Sigmoid colon (tissue), 6 donors: ENCODE measurements at regions not wholly inside any gene's neighbourhood (a gene's known extent, or its start where the extent isn't known, plus 50 kb on each side); places are given as distances from the start of the nearest gene placed in this dataset.
"Not testable (repeated sequence)": the region's sequence is repeated elsewhere in the genome, so short reads cannot be mapped to it uniquely, and the experiment has no call there.

ENCODE experiments used
- DNase-seq: peaks from one replicate; pipeline ENCODE4 v3.0.0-alpha.2; 2019
- H3K27ac ChIP-seq, 4 donors: fragments of 200-600 bp; sonication (generic); one replicate each; pipeline ENCODE4 v1.5.1; 2016 to 2019; ENCODE audit warnings: mild to moderate bottlenecking in 1 of 4
- H3K27me3 ChIP-seq, 3 donors: fragments of 200-600 bp; sonication (generic); one replicate each; pipeline ENCODE4 v1.5.1; 2019; ENCODE audit warnings: mild to moderate bottlenecking in 1 of 3
- H3K36me3 ChIP-seq, 4 donors: fragments of 200-600 bp; sonication (generic); one replicate each; pipeline ENCODE4 v1.5.1; 2016 to 2019
- H3K4me1 ChIP-seq, 4 donors: fragments of 200-600 bp; sonication (generic); one replicate each; pipeline ENCODE4 v1.5.1; 2017 to 2019
- H3K4me3 ChIP-seq, 4 donors: fragments of 200-600 bp; sonication (generic); one replicate each; pipeline ENCODE4 v1.5.1; 2017 to 2019; ENCODE audit warnings: mild to moderate bottlenecking in 2 of 4, moderate library complexity in 1 of 4
- H3K9me3 ChIP-seq, 4 donors: fragments of 200-600 bp in 3 of 4; sonication (generic) in 3 of 4; one replicate each; pipeline versions ENCODE4 v1.5.1 to v1.6.1; 2013 to 2019
- EP300 ChIP-seq, 4 donors: sonication (generic); formaldehyde crosslinking; IDR thresholded peaks; one replicate each; pipeline ENCODE4 v1.6.1; 2017; ENCODE audit warnings: antibody characterized with exemption in 4 of 4
- POLR2A ChIP-seq, 2 donors: fragments of 450-650 bp; IDR thresholded peaks; one replicate each; pipeline ENCODE4 v1.6.1; 2016; ENCODE audit warnings: antibody characterized with exemption in 2 of 2, mild to moderate bottlenecking in 2 of 2, moderate library complexity in 2 of 2
- POLR2AphosphoS5 ChIP-seq, 4 donors: sonication (generic); formaldehyde crosslinking; IDR thresholded peaks; one replicate each; pipeline ENCODE4 v1.6.1; 2017; ENCODE audit warnings: antibody characterized with exemption in 4 of 4
- WGBS, 2 donors: extraction: QIAGEN DNeasy Blood & Tissue Kit; methylation state at CpG; one replicate each; pipeline ENCODE4 v1.1.7; 2013; 5-methylcytosine and 5-hydroxymethylcytosine counted together
- intact Hi-C: fragments of 100-400 bp; cut with DNase I; formaldehyde crosslinking; loops from one replicate; pipeline ENCODE4 v1.15.1; 2023
- TF ChIP-seq, protein P1 (sequence below), 4 experiments: fragments of 450-650 bp in 3 of 4; fragments of 200-600 bp in 1 of 4; IDR thresholded peaks; one replicate each; pipeline ENCODE4 v1.5.1; 2016 to 2019; ENCODE audit warnings: antibody characterized with exemption in 4 of 4, mild to moderate bottlenecking in 3 of 4, moderate library complexity in 2 of 4
- donor health status: healthy with polysubstance abuse.
- donor health status: healthy.

DNA sequence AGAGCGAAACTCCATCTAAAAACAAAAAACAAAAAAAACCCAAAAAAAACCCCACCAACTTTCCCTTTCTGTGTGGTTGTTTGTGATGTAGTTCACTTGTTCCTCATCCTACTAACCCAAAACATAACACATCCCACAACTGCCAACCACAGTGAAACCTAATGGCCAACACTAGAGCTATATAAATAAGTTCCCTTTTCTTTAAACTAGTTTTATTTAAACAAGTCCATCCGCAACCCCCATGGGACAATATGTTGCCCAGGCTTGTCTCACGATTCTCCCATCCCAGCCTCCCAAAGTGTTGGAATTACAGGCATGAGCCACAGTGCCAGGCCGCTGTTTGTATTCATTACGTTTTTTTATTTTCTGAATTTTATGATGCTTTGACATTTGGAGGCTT lies 71.2 kb upstream of the ADGRE5 start:
- intact Hi-C loops = no loop called here
- H3K4me1 ChIP-seq = no peaks in the 10 kb centered on the region
- DNase-seq = no peak
- WGBS, 2 donors = 61 to 75% methylated on average over 5 of the region's 5 CpGs
- H3K27me3 ChIP-seq = no peaks in the 10 kb centered on the region
- peaks cover 0 to 3% (median 0%) of the 10 kb centered on the region in 4 donors for H3K9me3 ChIP-seq
- TF ChIP-seq, protein P1, sequence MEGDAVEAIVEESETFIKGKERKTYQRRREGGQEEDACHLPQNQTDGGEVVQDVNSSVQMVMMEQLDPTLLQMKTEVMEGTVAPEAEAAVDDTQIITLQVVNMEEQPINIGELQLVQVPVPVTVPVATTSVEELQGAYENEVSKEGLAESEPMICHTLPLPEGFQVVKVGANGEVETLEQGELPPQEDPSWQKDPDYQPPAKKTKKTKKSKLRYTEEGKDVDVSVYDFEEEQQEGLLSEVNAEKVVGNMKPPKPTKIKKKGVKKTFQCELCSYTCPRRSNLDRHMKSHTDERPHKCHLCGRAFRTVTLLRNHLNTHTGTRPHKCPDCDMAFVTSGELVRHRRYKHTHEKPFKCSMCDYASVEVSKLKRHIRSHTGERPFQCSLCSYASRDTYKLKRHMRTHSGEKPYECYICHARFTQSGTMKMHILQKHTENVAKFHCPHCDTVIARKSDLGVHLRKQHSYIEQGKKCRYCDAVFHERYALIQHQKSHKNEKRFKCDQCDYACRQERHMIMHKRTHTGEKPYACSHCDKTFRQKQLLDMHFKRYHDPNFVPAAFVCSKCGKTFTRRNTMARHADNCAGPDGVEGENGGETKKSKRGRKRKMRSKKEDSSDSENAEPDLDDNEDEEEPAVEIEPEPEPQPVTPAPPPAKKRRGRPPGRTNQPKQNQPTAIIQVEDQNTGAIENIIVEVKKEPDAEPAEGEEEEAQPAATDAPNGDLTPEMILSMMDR (IDR thresholded peaks at IDR 0.05) = no peak
- TF ChIP-seq POLR2AphosphoS5 (IDR thresholded peaks at IDR 0.05) (no peak), POLR2A (IDR thresholded peaks at IDR 0.05) (no peak), EP300 (IDR thresholded peaks at IDR 0.05) (no peak)
- no peak overlapping the region for H3K4me3 ChIP-seq
- H3K36me3 ChIP-seq = no peaks in the 10 kb centered on the region
- no peak overlapping the region for H3K27ac ChIP-seq

DNA sequence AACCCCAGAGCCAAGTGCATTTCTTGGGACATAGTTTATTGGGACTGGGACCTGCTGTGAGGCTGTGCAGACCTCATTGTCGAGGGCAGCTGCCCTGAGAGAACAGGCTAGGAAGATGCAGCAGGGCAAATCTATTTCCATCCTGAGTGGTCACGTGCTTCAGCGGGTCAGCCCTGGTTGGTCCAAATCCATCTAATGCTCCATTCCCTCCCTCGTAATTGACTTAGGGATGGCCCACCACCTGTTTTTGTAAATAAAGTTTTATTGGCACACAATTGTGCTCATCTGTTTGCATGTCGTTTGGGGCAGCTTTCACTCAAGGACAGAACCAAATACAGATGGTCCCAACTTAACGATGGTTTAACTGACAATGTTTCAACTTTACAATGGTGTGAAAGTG lies 75.5 kb upstream of the ADGRE5 start:
- Histone ChIP-seq H3K9me3 (peaks cover 0 to 3% (median 0%) of the 10 kb centered on the region in 4 donors), H3K36me3 (no peaks in the 10 kb centered on the region), H3K4me1 (no peaks in the 10 kb centered on the region), H3K4me3 (no peak overlapping the region), H3K27ac (no peak overlapping the region), H3K27me3 (no peaks in the 10 kb centered on the region)
- TF ChIP-seq POLR2A (IDR thresholded peaks at IDR 0.05) (no peak), POLR2AphosphoS5 (IDR thresholded peaks at IDR 0.05) (no peak), EP300 (IDR thresholded peaks at IDR 0.05) (no peak)
- TF ChIP-seq, protein P1 (IDR thresholded peaks at IDR 0.05) = no peak
- intact Hi-C loops = no loop called here
- no peak for DNase-seq
- 62 to 77% methylated on average over 6 of the region's 6 CpGs for WGBS, 2 donors

DNA sequence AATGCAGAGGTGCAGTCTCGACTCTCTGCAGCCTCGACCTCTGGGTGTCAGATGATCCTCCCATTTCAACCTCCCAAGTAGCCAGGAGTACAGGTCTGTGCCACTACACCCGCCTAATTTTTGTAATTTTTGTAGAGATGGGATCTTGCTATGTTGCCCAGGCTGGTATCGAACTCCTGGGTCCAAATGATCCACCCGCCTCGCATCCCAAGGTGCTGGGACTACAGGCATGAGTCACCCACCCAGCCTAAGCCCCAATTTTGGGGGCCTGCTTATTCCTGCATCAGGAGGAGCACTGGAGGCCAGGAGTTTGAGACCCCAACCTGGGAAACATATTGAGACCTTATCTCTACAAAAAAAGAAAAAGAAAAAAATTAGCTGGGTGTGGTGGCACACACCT lies 80.1 kb upstream of the ADGRE5 start:
- DNase-seq = no peak
- no peak for TF ChIP-seq POLR2AphosphoS5 (IDR thresholded peaks at IDR 0.05)
- TF ChIP-seq, protein P1 (IDR thresholded peaks at IDR 0.05) = no peak
- no peak for TF ChIP-seq POLR2A (IDR thresholded peaks at IDR 0.05)
- no peak for TF ChIP-seq EP300 (IDR thresholded peaks at IDR 0.05)
- no peaks in the 10 kb centered on the region for H3K27me3 ChIP-seq
- intact Hi-C loops = no loop called here
- no peaks in the 10 kb centered on the region for H3K36me3 ChIP-seq
- no peak overlapping the region for H3K27ac ChIP-seq
- no peak overlapping the region for H3K4me3 ChIP-seq
- 93 to 94% methylated on average over 6 of the region's 6 CpGs for WGBS, 2 donors
- H3K4me1 ChIP-seq = no peaks in the 10 kb centered on the region
- no peaks in the 10 kb centered on the region for H3K9me3 ChIP-seq

DNA sequence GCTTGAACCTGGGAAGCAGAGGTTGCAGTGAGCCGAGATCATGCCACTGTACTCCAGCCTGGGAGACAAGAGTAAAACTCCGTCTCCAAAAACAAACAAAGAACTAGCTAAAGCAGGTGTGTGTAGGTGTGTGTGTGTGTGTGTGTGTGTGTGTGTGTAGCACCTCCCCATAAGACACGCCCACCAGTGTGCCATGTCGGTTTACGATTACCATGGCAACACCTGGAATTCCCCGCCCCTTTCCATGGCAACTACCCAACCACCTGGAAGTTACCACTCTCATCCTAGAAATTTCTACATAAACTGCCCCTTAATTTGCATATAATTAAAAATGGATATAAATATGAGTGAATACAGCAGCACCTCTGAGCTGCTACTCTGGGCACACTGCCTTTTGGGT lies 80.9 kb upstream of the ADGRE5 start:
- no peak for TF ChIP-seq POLR2AphosphoS5 (IDR thresholded peaks at IDR 0.05)
- TF ChIP-seq, protein P1 (IDR thresholded peaks at IDR 0.05) = no peak
- TF ChIP-seq EP300 (IDR thresholded peaks at IDR 0.05) = no peak
- no peak overlapping the region for H3K27ac ChIP-seq
- DNase-seq = no peak
- 32 to 68% methylated on average over 6 of the region's 6 CpGs for WGBS, 2 donors
- intact Hi-C loops = no loop called here
- no peak overlapping the region for H3K4me3 ChIP-seq
- H3K36me3 ChIP-seq = no peaks in the 10 kb centered on the region
- no peaks in the 10 kb centered on the region for H3K27me3 ChIP-seq
- H3K9me3 ChIP-seq = no peaks in the 10 kb centered on the region
- no peaks in the 10 kb centered on the region for H3K4me1 ChIP-seq

DNA sequence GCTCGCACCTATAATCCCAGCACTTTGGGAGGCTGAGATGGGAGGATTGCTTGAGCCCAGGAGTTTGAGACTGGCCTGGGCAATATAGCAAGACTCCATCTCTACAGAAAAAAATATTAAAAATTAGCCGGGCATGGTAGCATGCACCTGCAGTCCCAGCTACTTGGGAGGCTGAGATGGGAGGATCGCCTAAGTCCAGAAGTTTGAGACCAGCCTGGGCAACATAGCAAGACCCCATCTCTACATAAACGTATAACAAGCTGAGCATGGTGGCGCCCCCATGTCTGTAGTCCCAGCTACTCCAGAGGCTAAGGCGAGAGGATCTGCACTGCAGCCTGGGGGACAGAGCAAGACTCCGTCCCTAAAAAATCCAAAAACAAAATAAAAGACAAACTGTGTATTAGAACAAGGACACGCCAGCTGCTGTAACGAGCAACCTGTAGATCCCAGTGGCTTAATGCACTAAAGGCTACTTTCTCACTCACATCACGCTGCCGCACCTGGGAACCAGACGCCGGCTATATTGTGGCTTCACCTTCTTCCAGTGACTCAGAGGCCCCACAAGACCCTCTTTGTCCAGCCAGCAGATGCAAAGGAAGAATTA lies 81.9 kb upstream of the ADGRE5 start:
- H3K4me3 ChIP-seq, H3K4me1 ChIP-seq, DNase-seq, H3K27me3 ChIP-seq, H3K36me3 ChIP-seq, H3K9me3 ChIP-seq, intact Hi-C loops, H3K27ac ChIP-seq: not testable (repeated sequence)
- 95 to 96% methylated on average over 13 of the region's 13 CpGs for WGBS, 2 donors

DNA sequence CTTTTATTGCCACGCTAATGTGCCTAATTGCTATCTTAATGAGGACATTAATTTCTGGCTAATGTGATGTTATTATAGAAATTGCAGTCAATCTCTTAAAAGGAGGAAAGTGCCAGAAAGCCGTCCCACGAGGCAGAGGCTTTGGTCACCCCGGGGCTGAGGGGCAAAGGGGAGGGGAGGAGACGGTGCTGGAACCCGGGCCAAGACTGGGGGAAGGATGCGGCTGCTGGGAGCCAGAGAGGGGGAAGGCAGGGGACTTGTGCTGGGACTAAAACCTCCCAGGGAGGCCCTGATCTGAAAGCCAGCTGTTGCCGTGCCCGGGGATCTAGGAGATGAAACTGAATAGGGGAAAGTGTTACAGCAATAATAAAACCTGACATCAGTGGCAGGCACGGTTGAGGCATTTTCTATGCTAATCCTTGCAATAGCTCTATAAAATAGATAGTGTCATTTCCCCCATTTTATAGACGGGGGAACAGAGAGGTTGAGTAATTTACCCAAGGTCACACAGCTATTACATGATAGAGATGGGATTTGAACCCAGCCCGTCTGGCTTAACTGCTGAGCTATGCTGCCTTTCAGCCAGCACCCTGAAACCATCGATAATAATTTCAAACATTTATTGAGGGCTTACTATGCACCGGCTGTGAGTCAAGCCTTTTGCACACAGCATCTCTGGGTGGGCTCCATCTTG lies 83.2 kb upstream of the ADGRE5 start:
- intact Hi-C loops, H3K4me3 ChIP-seq, H3K9me3 ChIP-seq, H3K4me1 ChIP-seq, H3K27me3 ChIP-seq, H3K36me3 ChIP-seq, DNase-seq, H3K27ac ChIP-seq: not testable (repeated sequence)
- WGBS, 2 donors = 31 to 59% methylated on average over 14 of the region's 14 CpGs

DNA sequence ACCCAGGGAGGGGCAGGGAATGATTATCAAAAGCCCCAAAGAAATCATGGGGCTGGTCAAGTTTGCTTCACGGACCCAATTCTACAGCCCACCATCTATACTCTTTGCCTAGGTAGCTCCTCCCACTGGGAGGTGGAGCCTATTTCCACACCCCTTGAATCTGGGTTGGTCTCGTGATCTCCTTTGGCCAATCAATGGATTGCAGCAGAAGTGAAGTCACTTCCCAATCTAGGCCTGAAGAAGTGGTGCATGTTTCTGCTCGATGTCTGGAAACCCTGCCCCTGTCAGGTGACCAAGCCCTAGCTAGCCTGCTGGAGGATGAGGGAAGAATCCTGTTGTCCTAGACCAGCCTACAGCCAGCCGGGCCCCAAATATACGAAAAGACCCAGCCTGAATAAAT lies 86.3 kb upstream of the ADGRE5 start:
- H3K27ac ChIP-seq, H3K9me3 ChIP-seq, DNase-seq, H3K36me3 ChIP-seq, H3K27me3 ChIP-seq, H3K4me3 ChIP-seq, H3K4me1 ChIP-seq, intact Hi-C loops: not testable (repeated sequence)
- WGBS, 2 donors = 79 to 81% methylated on average over 5 of the region's 5 CpGs

DNA sequence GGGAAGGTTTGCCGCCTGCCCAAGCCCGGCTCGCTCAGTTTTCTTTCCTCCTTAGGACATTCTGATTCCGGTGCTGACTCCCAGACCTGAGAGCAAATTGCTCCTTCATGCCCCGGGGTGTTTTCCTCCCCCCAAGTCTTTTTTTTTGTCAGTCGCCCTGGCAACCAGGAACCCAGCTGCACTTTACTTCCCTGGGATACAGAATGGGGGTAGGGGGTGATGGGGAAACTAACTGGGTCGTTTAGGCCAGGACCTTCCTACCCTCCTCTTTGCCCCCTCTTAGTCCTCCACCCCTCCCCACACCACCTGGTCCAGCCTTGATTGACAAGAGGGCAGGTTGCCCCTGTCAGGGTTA lies 87.5 kb upstream of the ADGRE5 start:
- WGBS, 2 donors = 41% methylated on average over 7 of the region's 7 CpGs
- intact Hi-C loops, H3K27ac ChIP-seq, H3K36me3 ChIP-seq, H3K27me3 ChIP-seq, DNase-seq, H3K9me3 ChIP-seq, H3K4me1 ChIP-seq: not testable (repeated sequence)
- H3K4me3 ChIP-seq = peak overlapping the region in 1 of 4 donors; percentile 31
